AG04450 (cell line): ENCODE measurements at regions not wholly inside any gene's neighbourhood (a gene's known extent, or its start where the extent isn't known, plus 50 kb on each side); places are given as distances from the start of the nearest gene placed in this dataset.

ENCODE experiments used
- CTCF ChIA-PET: fragments of 300-600, 350-600 bp; formaldehyde crosslinking; extraction: SDS; loops from one replicate; lab custom pipeline; 2022; ENCODE audit warnings: antibody characterized with exemption, inconsistent platforms; lab: Charles Lee
- POLR2A ChIA-PET: fragments of 350-600 bp; formaldehyde crosslinking; extraction: SDS; loops from one replicate; lab custom pipeline; 2021; ENCODE audit warnings: antibody characterized with exemption, inconsistent platforms; lab: Yijun Ruan, JAX
- DNase-seq: peaks from one replicate; pipeline ENCODE4 v3.0.0-alpha.2; 2011; ENCODE audit warnings: low read depth, low spot score
- H3K27ac ChIP-seq: one replicate; pipeline ENCODE4 v1.5.1; 2012; ENCODE audit warnings: low read depth, low read length, control low read depth
- H3K27me3 ChIP-seq: one replicate; pipeline ENCODE4 v1.6.0; 2012; ENCODE audit warnings: low read length; ENCODE audit not compliant: control insufficient read depth, insufficient read depth
- H3K4me3 ChIP-seq: 2 replicates; pipeline ENCODE4 v1.5.1; 2011; ENCODE audit warnings: mild to moderate bottlenecking, low read depth, low read length, control low read depth
- H3K9me3 ChIP-seq: 2 replicates; pipeline ENCODE4 v1.5.1; 2012; ENCODE audit warnings: low read length; ENCODE audit not compliant: control insufficient read depth, insufficient read depth
- CTCF ChIP-seq: IDR thresholded peaks from 2 replicates; pipeline ENCODE4 v1.5.1; 2011; ENCODE audit warnings: low read depth, low read length, control low read depth, inconsistent platforms

GRCh38 chr5:155080721-155081120, 67.2 kb downstream of the KIF4B start:
- H3K4me3 ChIP-seq: no peak overlapping the region
- TF ChIP-seq CTCF: no peak
- no peak overlapping the region for H3K27ac ChIP-seq
- H3K9me3 ChIP-seq: no peaks in the 10 kb centered on the region
- POLR2A ChIA-PET: no interaction called here
- DNase-seq: no peak
- CTCF ChIA-PET: no interaction called here
- peaks cover 2% of the 10 kb centered on the region for H3K27me3 ChIP-seq

GRCh38 chr5:155081618-155082017, 68.1 kb downstream of the KIF4B start:
- peaks cover 2% of the 10 kb centered on the region for H3K27me3 ChIP-seq
- CTCF ChIA-PET: no interaction called here
- TF ChIP-seq CTCF: no peak
- H3K4me3 ChIP-seq: no peak overlapping the region
- POLR2A ChIA-PET: no interaction called here
- H3K9me3 ChIP-seq: no peaks in the 10 kb centered on the region
- no peak overlapping the region for H3K27ac ChIP-seq
- no peak for DNase-seq

GRCh38 chr5:155082401-155082800, 68.8 kb downstream of the KIF4B start:
- TF ChIP-seq CTCF: no peak
- Histone ChIP-seq H3K27ac (no peak overlapping the region), H3K4me3 (no peak overlapping the region), H3K27me3 (peaks cover 2% of the 10 kb centered on the region), H3K9me3 (no peaks in the 10 kb centered on the region)
- CTCF ChIA-PET: no interaction called here
- DNase-seq: peak; percentile 30
- POLR2A ChIA-PET: no interaction called here

- no peak overlapping the region for H3K4me3 ChIP-seq
- CTCF ChIA-PET: interaction anchor here (1.4 kb wide), 1 partner anchor 51 kb away, joined by 5 read pairs; no protein-coding TSS in a partner anchor
- no peaks in the 10 kb centered on the region for H3K9me3 ChIP-seq
- TF ChIP-seq CTCF: no peak
- POLR2A ChIA-PET: interaction anchor here (0.6 kb wide), 1 partner anchor 112 kb away, joined by 3 read pairs; no protein-coding TSS in a partner anchor
- DNase-seq: no peak
- H3K27ac ChIP-seq: no peak overlapping the region
- H3K27me3 ChIP-seq: no peaks in the 10 kb centered on the region
Observed at GRCh38 chr5:155085282-155085989, 71.9 kb downstream of the KIF4B start.

DNA sequence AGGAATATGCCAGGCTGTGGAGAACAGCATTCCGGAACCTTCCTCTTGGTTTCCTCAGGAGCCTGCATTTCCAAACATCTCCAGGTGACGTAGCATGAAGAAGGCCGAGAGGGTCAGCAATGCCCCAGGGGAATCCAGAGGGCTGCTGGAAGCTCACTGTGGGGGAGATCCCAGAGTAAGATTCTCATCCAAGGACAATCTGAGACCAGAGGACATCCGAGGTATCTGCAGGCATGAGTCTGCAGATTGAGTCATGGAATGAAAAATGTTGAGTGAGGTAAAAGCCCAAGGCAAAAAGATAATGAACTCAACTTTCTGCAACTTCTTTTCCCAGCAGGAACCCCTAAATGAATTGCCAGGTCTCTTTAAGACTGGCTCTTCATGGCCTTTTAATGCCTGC, 73.5 kb downstream of the KIF4B start:
- Histone ChIP-seq H3K4me3 (no peak overlapping the region), H3K27me3 (no peaks in the 10 kb centered on the region), H3K9me3 (no peaks in the 10 kb centered on the region), H3K27ac (no peak overlapping the region)
- no peak for TF ChIP-seq CTCF
- no peak for DNase-seq
- CTCF ChIA-PET: interaction anchor here (1.2 kb wide), 1 partner anchor 114 kb away, joined by 3 read pairs; no protein-coding TSS in a partner anchor
- POLR2A ChIA-PET: no interaction called here
